Fibroblast of peridontal ligament (primary cell): ENCODE measurements at regions not wholly inside any gene's neighbourhood (a gene's known extent, or its start where the extent isn't known, plus 50 kb on each side); places are given as distances from the start of the nearest gene placed in this dataset.
A peak's percentile ranks its signal among the peaks of the same experiment; 100 is the strongest.

Experiments
- DNase-seq: peaks from one replicate; pipeline ENCODE4 v3.0.0-alpha.2; 2010; ENCODE audit errors: extremely low read depth

GRCh38 chr10:131848741-131849590, 51.8 kb upstream of the PPP2R2D start:
- DNase-seq, result no peak

- DNase-seq, result no peak
These were observed 51.0 kb upstream of the PPP2R2D start for GRCh38 chr10:131849591-131850382.

GRCh38 chr10:131850383-131850870, 50.4 kb upstream of the PPP2R2D start:
- peak; percentile 3 for DNase-seq
